Anterior cingulate cortex (tissue), 58 donors: ENCODE measurements at regions not wholly inside any gene's neighbourhood (a gene's known extent, or its start where the extent isn't known, plus 50 kb on each side); places are given as distances from the start of the nearest gene placed in this dataset.
"Not testable (repeated sequence)": the region's sequence is repeated elsewhere in the genome, so short reads cannot be mapped to it uniquely, and the experiment has no call there.

ENCODE experiments used
- DNase-seq, 58 donors: peaks; one replicate each; lab custom pipeline; 2025; lab: John Stamatoyannopoulos, UW

- DNase-seq: no peak
Measured at GRCh38 chr3:20319551-20319950, 133.5 kb upstream of the SGO1 start.

GRCh38 chr3:20317616-20318015, 131.6 kb upstream of the SGO1 start:
- DNase-seq: no peak

- DNase-seq: peak in 3 of 58 donors; percentile 3 to 30 (median 5)
Measured at GRCh38 chr3:20316238-20316637, 130.2 kb upstream of the SGO1 start.

- peak in 1 of 58 donors; percentile 1 for DNase-seq
Measured at GRCh38 chr3:20310629-20311028, 124.6 kb upstream of the SGO1 start.

GRCh38 chr3:20307383-20307782, 121.4 kb upstream of the SGO1 start:
- no peak for DNase-seq

GRCh38 chr3:20305647-20306046, 119.6 kb upstream of the SGO1 start:
- no peak for DNase-seq

GRCh38 chr3:20302766-20303165, 116.8 kb upstream of the SGO1 start:
- no peak for DNase-seq

- DNase-seq: no peak
Measured at GRCh38 chr3:20288050-20288449, 102.0 kb upstream of the SGO1 start.

- no peak for DNase-seq
Measured at GRCh38 chr3:20280257-20280656, 94.3 kb upstream of the SGO1 start.

- not testable (repeated sequence) for DNase-seq
Measured at GRCh38 chr3:20265977-20266376, 80.0 kb upstream of the SGO1 start.

- DNase-seq: no peak
Measured at GRCh38 chr3:20264900-20265567, 79.0 kb upstream of the SGO1 start.

GRCh38 chr3:20258371-20258770, 72.4 kb upstream of the SGO1 start:
- no peak for DNase-seq

GRCh38 chr3:20256144-20256543, 70.1 kb upstream of the SGO1 start:
- DNase-seq: no peak

GRCh38 chr3:20254268-20255117, 68.5 kb upstream of the SGO1 start:
- DNase-seq: no peak

- no peak for DNase-seq
Measured at GRCh38 chr3:20250786-20251185, 64.8 kb upstream of the SGO1 start.

GRCh38 chr3:20250314-20250713, 64.3 kb upstream of the SGO1 start:
- no peak for DNase-seq

GRCh38 chr3:20246662-20247061, 60.7 kb upstream of the SGO1 start:
- no peak for DNase-seq

GRCh38 chr3:20245781-20246180, 59.8 kb upstream of the SGO1 start:
- no peak for DNase-seq

- no peak for DNase-seq
Measured at GRCh38 chr3:20240154-20240883, 54.3 kb upstream of the SGO1 start.

GRCh38 chr3:20238199-20238598, 52.2 kb upstream of the SGO1 start:
- DNase-seq: not testable (repeated sequence)

GRCh38 chr3:20236603-20237002, 50.6 kb upstream of the SGO1 start:
- no peak for DNase-seq
